OCI-LY1 (cell line): ENCODE measurements at regions not wholly inside any gene's neighbourhood (a gene's known extent, or its start where the extent isn't known, plus 50 kb on each side); places are given as distances from the start of the nearest gene placed in this dataset.

Experiments
- H2AFZ ChIP-seq: fragments of 200-600 bp; sonication (generic), shearing (Covaris generic); 2 replicates; pipeline ENCODE4 v1.6.0; 2014; ENCODE audit warnings: antibody characterized with exemption, mild to moderate bottlenecking, low read length
- H3F3A ChIP-seq: fragments of 200-600 bp; sonication (generic), shearing (Covaris generic); 2 replicates; pipeline ENCODE4 v1.6.0; 2014; ENCODE audit warnings: mild to moderate bottlenecking, antibody characterized with exemption, low read length, moderate library complexity; ENCODE audit not compliant: insufficient read depth
- H3K27ac ChIP-seq: fragments of 200-600 bp; sonication (generic); 2 replicates; pipeline ENCODE4 v1.5.1; 2014; ENCODE audit warnings: low read length, mixed run types, mild to moderate bottlenecking, low read depth; ENCODE audit not compliant: poor library complexity, severe bottlenecking
- H3K27me3 ChIP-seq: fragments of 200-600 bp; sonication (generic); 2 replicates; pipeline ENCODE4 v1.6.0; 2014; ENCODE audit warnings: antibody characterized with exemption, mild to moderate bottlenecking, low read length, moderate library complexity; ENCODE audit not compliant: insufficient read depth
- H3K36me3 ChIP-seq: fragments of 200-600 bp; sonication (generic); 2 replicates; pipeline ENCODE4 v1.6.1; 2014; ENCODE audit warnings: mild to moderate bottlenecking, antibody characterized with exemption, low read length, moderate library complexity, mixed read lengths; ENCODE audit not compliant: insufficient read depth
- H3K4me1 ChIP-seq: fragments of 200-600 bp; sonication (generic); 2 replicates; pipeline ENCODE4 v1.5.1; 2014; ENCODE audit warnings: mild to moderate bottlenecking, low read length, moderate library complexity; ENCODE audit not compliant: insufficient read depth, severe bottlenecking
- H3K4me2 ChIP-seq: fragments of 200-600 bp; sonication (generic), shearing (Covaris generic); 2 replicates; pipeline ENCODE4 v1.6.1; 2014; ENCODE audit warnings: low read length
- H3K4me3 ChIP-seq: fragments of 200-600 bp; sonication (generic); 2 replicates; pipeline ENCODE4 v1.5.1; 2014; ENCODE audit warnings: low read length, low read depth, mild to moderate bottlenecking, mixed read lengths; ENCODE audit not compliant: poor library complexity, severe bottlenecking
- H3K79me2 ChIP-seq: fragments of 200-600 bp; shearing (Covaris generic); 2 replicates; pipeline ENCODE4 v1.6.1; 2016; ENCODE audit warnings: mixed run types, low read length, mixed read lengths; ENCODE audit not compliant: insufficient read depth
- H3K9ac ChIP-seq: fragments of 200-600 bp; sonication (generic), shearing (Covaris generic); 2 replicates; pipeline ENCODE4 v1.6.1; 2014; ENCODE audit warnings: mild to moderate bottlenecking, low read length, mixed read lengths
- H3K9me2 ChIP-seq: fragments of 200-600 bp; sonication (generic), shearing (Covaris generic); 2 replicates; pipeline ENCODE4 v1.6.1; 2014; ENCODE audit warnings: low read depth, mild to moderate bottlenecking, low read length, mixed read lengths
- H3K9me3 ChIP-seq: fragments of 200-600 bp; shearing (Covaris generic); 2 replicates; pipeline ENCODE4 v1.6.1; 2014; ENCODE audit warnings: low read length, mixed read lengths
- H4K20me1 ChIP-seq: fragments of 200-600 bp; sonication (generic), shearing (Covaris generic); 2 replicates; pipeline ENCODE4 v1.6.0; 2016; ENCODE audit warnings: mild to moderate bottlenecking, low read length; ENCODE audit not compliant: insufficient read depth
- CTCF ChIP-seq: fragments of 200-600 bp; sonication (generic), shearing (Covaris generic); IDR thresholded peaks from 2 replicates; pipeline ENCODE4 v1.5.1; 2017; ENCODE audit warnings: mild to moderate bottlenecking, antibody characterized with exemption, low read length, moderate library complexity, mixed read lengths
- EZH2 ChIP-seq: fragments of 200-600 bp; sonication (generic), shearing (Covaris generic); IDR thresholded peaks from 2 replicates; pipeline ENCODE4 v1.8.0; 2017; ENCODE audit warnings: borderline replicate concordance, mixed run types, mild to moderate bottlenecking, antibody characterized with exemption, low read length, moderate library complexity, mixed read lengths

- no peaks in the 10 kb centered on the region for H4K20me1 ChIP-seq
- no peaks in the 10 kb centered on the region for H3K36me3 ChIP-seq
- H2AFZ ChIP-seq: no peak overlapping the region
- no peaks in the 10 kb centered on the region for H3K9me3 ChIP-seq
- H3K4me3 ChIP-seq: no peak overlapping the region
- H3K27me3 ChIP-seq: no peaks in the 10 kb centered on the region
- H3K4me1 ChIP-seq: no peaks in the 10 kb centered on the region
- H3K9me2 ChIP-seq: 0 out of 2 replicates have a peak, but pooled peaks cover 3% of the 10 kb centered on the region
- H3K9ac ChIP-seq: no peak overlapping the region
- TF ChIP-seq CTCF: no peak
- TF ChIP-seq EZH2: no peak
- H3F3A ChIP-seq: no peaks in the 10 kb centered on the region
- no peak overlapping the region for H3K27ac ChIP-seq
- H3K4me2 ChIP-seq: no peak overlapping the region
- H3K79me2 ChIP-seq: no peaks in the 10 kb centered on the region
Observed at GRCh38 chr13:90177512-90177911, 1170.0 kb upstream of the MIR17HG start.

GRCh38 chr13:90184355-90184754 lies 1163.1 kb upstream of the MIR17HG start:
- TF ChIP-seq CTCF (no peak), EZH2 (no peak)
- H3K9me2 ChIP-seq: no peaks in the 10 kb centered on the region
- no peak overlapping the region for H3K4me3 ChIP-seq
- no peaks in the 10 kb centered on the region for H3K9me3 ChIP-seq
- H3K27ac ChIP-seq: no peak overlapping the region
- no peaks in the 10 kb centered on the region for H3K36me3 ChIP-seq
- H3K4me2 ChIP-seq: no peak overlapping the region
- H3K79me2 ChIP-seq: no peaks in the 10 kb centered on the region
- H4K20me1 ChIP-seq: no peaks in the 10 kb centered on the region
- H3F3A ChIP-seq: no peaks in the 10 kb centered on the region
- H3K27me3 ChIP-seq: no peaks in the 10 kb centered on the region
- no peak overlapping the region for H3K9ac ChIP-seq
- H2AFZ ChIP-seq: no peak overlapping the region
- no peaks in the 10 kb centered on the region for H3K4me1 ChIP-seq

- H3K4me3 ChIP-seq: no peak overlapping the region
- no peaks in the 10 kb centered on the region for H3K27me3 ChIP-seq
- TF ChIP-seq CTCF: no peak
Observed at GRCh38 chr13:90185734-90186133, 1161.8 kb upstream of the MIR17HG start.

More at GRCh38 chr13:90185734-90186133, 1161.8 kb upstream of the MIR17HG start:
- Histone ChIP-seq H3K9me3 (no peaks in the 10 kb centered on the region), H2AFZ (no peak overlapping the region), H3K9me2 (no peaks in the 10 kb centered on the region), H4K20me1 (no peaks in the 10 kb centered on the region), H3K9ac (no peak overlapping the region), H3K4me2 (no peak overlapping the region), H3K4me1 (no peaks in the 10 kb centered on the region), H3F3A (no peaks in the 10 kb centered on the region), H3K27ac (no peak overlapping the region), H3K79me2 (no peaks in the 10 kb centered on the region), H3K36me3 (no peaks in the 10 kb centered on the region)
